Stomach (tissue), 8 donors: ENCODE measurements at regions not wholly inside any gene's neighbourhood (a gene's known extent, or its start where the extent isn't known, plus 50 kb on each side); places are given as distances from the start of the nearest gene placed in this dataset.

Experiments used
- DNase-seq, 2 donors: peaks; one replicate each; pipeline versions ENCODE4 v3.0.0 to v3.0.0-alpha.2; 2013 to 2019
- H3K27ac ChIP-seq, 5 donors: fragments of 200-600 bp in 4 of 5; sonication (generic) in 4 of 5; one replicate each; pipeline ENCODE4 v1.5.1; 2013 to 2019; ENCODE audit warnings: mild to moderate bottlenecking in 1 of 5, moderate library complexity in 1 of 5
- H3K27me3 ChIP-seq, 3 donors: fragments of 200-600 bp; sonication (generic); one replicate each; pipeline ENCODE4 v1.5.1; 2017 to 2019; ENCODE audit warnings: mixed run types in 1 of 3
- H3K36me3 ChIP-seq, 4 donors: fragments of 200-600 bp; sonication (generic); 1 replicate in 3 of 4; 2 replicates in 1 of 4; pipeline ENCODE4 v1.5.1; 2016 to 2019
- H3K4me1 ChIP-seq, 4 donors: fragments of 200-600 bp; sonication (generic); one replicate each; pipeline ENCODE4 v1.5.1; 2016 to 2019
- H3K4me3 ChIP-seq, 4 donors: fragments of 200-600 bp; sonication (generic) in 3 of 4; one replicate each; pipeline ENCODE4 v1.5.1; 2016 to 2019; ENCODE audit warnings: mild to moderate bottlenecking in 1 of 4
- H3K9me3 ChIP-seq, 4 donors: fragments of 200-600 bp; sonication (generic); one replicate each; pipeline ENCODE4 v1.5.1; 2016 to 2019
- CTCF ChIP-seq, 7 experiments: fragments of 450-650 bp in 4 of 7; fragments of 200-600 bp in 3 of 7; sonication (generic) in 3 of 7; IDR thresholded peaks; one replicate each; pipeline ENCODE4 v1.5.1; 2016 to 2019; ENCODE audit warnings: antibody characterized with exemption in 7 of 7, control low read depth in 2 of 7, mild to moderate bottlenecking in 1 of 7
- EP300 ChIP-seq: sonication (generic); formaldehyde crosslinking; IDR thresholded peaks from one replicate; pipeline ENCODE4 v1.6.1; 2017; ENCODE audit warnings: antibody characterized with exemption
- POLR2A ChIP-seq, 4 donors: fragments of 450-650 bp; IDR thresholded peaks; one replicate each; pipeline ENCODE4 v1.6.1; 2016; ENCODE audit warnings: antibody characterized with exemption in 4 of 4, control low read depth in 2 of 4, mild to moderate bottlenecking in 1 of 4, moderate library complexity in 1 of 4
- POLR2AphosphoS5 ChIP-seq, 3 donors: sonication (generic); formaldehyde crosslinking; IDR thresholded peaks; one replicate each; pipeline ENCODE4 v1.6.1; 2016; ENCODE audit warnings: antibody characterized with exemption in 3 of 3
- WGBS, 5 donors: extraction: QIAGEN DNeasy Blood & Tissue Kit in 3 of 5; methylation state at CpG; one replicate each; pipeline versions ENCODE4 v1.1.5 to v1.1.7; 2013 to 2018; 5-methylcytosine and 5-hydroxymethylcytosine counted together
- intact Hi-C: fragments of 100-400 bp; cut with DNase I; formaldehyde crosslinking; loops from one replicate; pipeline ENCODE4 v1.15.1; 2023; ENCODE audit warnings: low total_unique reads
- donor health status: healthy with polysubstance abuse.
- donor health status: Bipolar disorder and iron deficiency.
- donor health status: healthy.

- peak in 1 of 2 donors; percentile 10 for DNase-seq
- intact Hi-C loops = no loop called here
- Histone ChIP-seq H3K4me1 (peaks cover 0 to 17% (median 5%) of the 10 kb centered on the region in 4 donors), H3K27ac (peak overlapping the region in 2 of 5 donors; percentile 6 to 17), H3K4me3 (no peak overlapping the region), H3K27me3 (no peaks in the 10 kb centered on the region), H3K9me3 (no peaks in the 10 kb centered on the region), H3K36me3 (no peaks in the 10 kb centered on the region)
- TF ChIP-seq CTCF (IDR thresholded peaks at IDR 0.05) (no peak), POLR2AphosphoS5 (IDR thresholded peaks at IDR 0.05) (no peak), POLR2A (IDR thresholded peaks at IDR 0.05) (no peak)
- WGBS, 5 donors = 9 to 43% (median 28%) methylated on average over 2 of the region's 2 CpGs
Measured at GRCh38 chr17:63178530-63178929, 212.5 kb downstream of the TANC2 start.

DNA sequence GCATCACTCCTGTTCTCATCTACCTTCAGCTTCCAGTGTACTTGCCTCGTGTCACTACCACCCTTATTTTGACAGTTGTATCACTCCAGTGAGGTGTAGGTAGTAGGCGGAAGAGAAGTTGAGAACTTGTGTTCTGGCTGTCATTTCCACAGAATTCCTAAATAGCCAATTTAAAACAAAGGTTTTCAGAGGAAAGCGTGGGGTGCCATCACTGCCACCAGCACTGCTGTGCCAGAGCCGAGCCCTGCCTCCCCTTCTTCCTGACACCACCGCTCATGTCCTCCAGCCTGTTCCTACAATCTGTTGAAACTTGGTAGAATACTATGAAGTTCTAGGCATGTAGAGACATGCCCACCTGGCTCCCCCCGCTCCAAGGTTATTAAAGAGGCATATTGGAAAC is 215.8 kb downstream of the TANC2 start:
- H3K36me3 ChIP-seq = no peaks in the 10 kb centered on the region
- no peak for TF ChIP-seq POLR2A (IDR thresholded peaks at IDR 0.05)
- TF ChIP-seq CTCF (IDR thresholded peaks at IDR 0.05) = no peak
- no peak for TF ChIP-seq POLR2AphosphoS5 (IDR thresholded peaks at IDR 0.05)
- no peak for TF ChIP-seq EP300
- H3K27me3 ChIP-seq = no peaks in the 10 kb centered on the region
- H3K9me3 ChIP-seq = peaks cover 0 to 3% (median 0%) of the 10 kb centered on the region in 4 donors
- intact Hi-C loops = no loop called here
- H3K27ac ChIP-seq = no peak overlapping the region
- DNase-seq = no peak
- WGBS, 5 donors = 95 to 98% (median 96%) methylated on average over 5 to 6 of the region's 6 CpGs
- no peak overlapping the region for H3K4me3 ChIP-seq
- H3K4me1 ChIP-seq = peaks cover 0 to 15% (median 5%) of the 10 kb centered on the region in 4 donors

DNA sequence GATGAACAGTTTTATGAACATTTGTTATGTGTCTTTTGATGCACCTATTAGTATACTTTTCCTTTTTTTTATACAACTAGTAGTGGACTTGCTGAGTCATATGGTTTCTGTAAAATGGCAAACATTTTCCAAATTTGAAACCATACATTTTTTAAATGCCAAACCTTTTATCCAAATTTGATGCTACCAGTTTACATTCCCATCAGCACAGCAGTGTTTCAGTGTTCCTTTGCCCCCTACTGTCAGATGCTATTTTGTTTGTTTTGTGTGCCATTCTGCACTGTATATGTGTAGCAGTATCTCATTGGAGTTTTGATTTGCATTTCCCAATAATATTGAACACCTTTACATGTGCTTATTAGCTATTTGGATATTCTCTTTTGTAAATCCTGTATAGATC is 219.4 kb downstream of the TANC2 start:
- TF ChIP-seq POLR2AphosphoS5 (IDR thresholded peaks at IDR 0.05) = no peak
- no peak for TF ChIP-seq EP300
- TF ChIP-seq CTCF (IDR thresholded peaks at IDR 0.05) = no peak
- TF ChIP-seq POLR2A (IDR thresholded peaks at IDR 0.05) = no peak
- H3K4me3 ChIP-seq = no peak overlapping the region
- no peak overlapping the region for H3K27ac ChIP-seq
- no peak for DNase-seq
- intact Hi-C loops = no loop called here
- no peaks in the 10 kb centered on the region for H3K4me1 ChIP-seq
- H3K9me3 ChIP-seq = peaks cover 0 to 3% (median 0%) of the 10 kb centered on the region in 4 donors
- H3K27me3 ChIP-seq = no peaks in the 10 kb centered on the region
- no peaks in the 10 kb centered on the region for H3K36me3 ChIP-seq

GRCh38 chr17:63189082-63189481 is 223.0 kb downstream of the TANC2 start:
- Histone ChIP-seq H3K27me3 (no peaks in the 10 kb centered on the region), H3K9me3 (peaks cover 0 to under 1% (median 0%) of the 10 kb centered on the region in 4 donors), H3K36me3 (peaks cover 0 to 3% (median under 1%) of the 10 kb centered on the region in 4 donors), H3K4me1 (peaks cover 0 to 8% (median 0%) of the 10 kb centered on the region in 4 donors), H3K4me3 (no peak overlapping the region), H3K27ac (no peak overlapping the region)
- no peak for DNase-seq
- intact Hi-C loops = no loop called here
- TF ChIP-seq CTCF (IDR thresholded peaks at IDR 0.05) = no peak
- TF ChIP-seq POLR2A (IDR thresholded peaks at IDR 0.05) = no peak
- TF ChIP-seq POLR2AphosphoS5 (IDR thresholded peaks at IDR 0.05) = no peak
- TF ChIP-seq EP300 = no peak
